Left ventricle myocardium inferior (tissue), 1 donor: ENCODE measurements at regions not wholly inside any gene's neighbourhood (a gene's known extent, or its start where the extent isn't known, plus 50 kb on each side); places are given as distances from the start of the nearest gene placed in this dataset.
"Not testable (repeated sequence)": the region's sequence is repeated elsewhere in the genome, so short reads cannot be mapped to it uniquely, and the experiment has no call there.

Experiments used
- DNase-seq: peaks from one replicate; pipeline ENCODE4 v3.0.0-alpha.2; 2020
- H3K27ac ChIP-seq: fragments of 200-600 bp; replicated peaks from 2 replicates; pipeline ENCODE4 v1.8.0; 2021
- H3K27me3 ChIP-seq: fragments of 200-600 bp; 2 replicates; pipeline ENCODE4 v1.8.0; 2021; ENCODE audit warnings: low read depth
- H3K36me3 ChIP-seq: fragments of 200-600 bp; 2 replicates; pipeline ENCODE4 v1.8.0; 2021
- H3K4me1 ChIP-seq: fragments of 200-600 bp; 2 replicates; pipeline ENCODE4 v1.8.0; 2021
- H3K4me3 ChIP-seq: fragments of 200-600 bp; 2 replicates; pipeline ENCODE4 v1.8.0; 2021; ENCODE audit warnings: mild to moderate bottlenecking, moderate library complexity
- H3K9me3 ChIP-seq: fragments of 200-600 bp; replicated peaks from 2 replicates; pipeline ENCODE4 v1.8.0; 2021
- intact Hi-C: fragments of 100-400 bp; cut with micrococcal nuclease; formaldehyde crosslinking; loops from one replicate; pipeline ENCODE4 v1.11.0; 2022
- TF ChIP-seq, protein P1 (sequence below): fragments of 200-600 bp; IDR thresholded peaks from 2 replicates; pipeline ENCODE4 v1.8.0; 2021; ENCODE audit warnings: antibody characterized with exemption, mild to moderate bottlenecking, borderline replicate concordance
- donor health status: DM: no; HTN: yes; CAD: no; lungs with severe emphysema.

DNA sequence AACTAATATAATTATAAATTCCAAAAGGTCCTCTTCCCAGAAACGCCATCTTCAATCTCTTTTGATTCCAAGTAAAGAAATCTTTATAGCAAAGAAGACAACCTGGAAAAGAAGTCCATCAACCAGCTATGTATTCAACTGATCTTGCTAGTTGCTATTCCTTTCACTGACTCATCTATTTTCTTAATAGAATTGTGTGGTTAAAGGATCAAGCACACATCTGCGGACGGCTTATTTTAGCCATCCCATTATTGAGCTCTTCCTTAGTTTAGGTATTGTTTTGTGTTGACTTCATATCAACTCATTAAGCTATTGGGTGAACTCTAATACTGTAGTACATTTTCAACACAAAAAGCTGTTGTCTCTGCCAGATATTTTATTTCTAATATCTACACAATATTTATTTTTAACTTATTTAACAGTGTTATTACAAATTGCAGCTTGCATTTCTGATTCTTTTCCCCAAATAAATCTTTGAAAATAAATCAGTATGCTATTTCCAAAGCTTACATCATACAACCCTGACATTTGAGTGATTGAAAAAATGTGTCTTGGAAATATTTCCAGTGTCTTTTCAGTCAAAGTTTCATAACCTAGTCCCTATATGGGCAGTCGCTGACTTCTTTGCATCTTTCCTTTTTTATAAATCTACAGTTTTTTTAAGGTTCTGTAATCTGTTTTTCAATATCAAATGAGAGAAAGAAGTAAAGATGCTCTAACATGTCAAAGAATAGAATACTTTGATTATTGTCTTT, 158.8 kb upstream of the SPRY2 start:
- DNase-seq: no peak
- TF ChIP-seq, protein P1, sequence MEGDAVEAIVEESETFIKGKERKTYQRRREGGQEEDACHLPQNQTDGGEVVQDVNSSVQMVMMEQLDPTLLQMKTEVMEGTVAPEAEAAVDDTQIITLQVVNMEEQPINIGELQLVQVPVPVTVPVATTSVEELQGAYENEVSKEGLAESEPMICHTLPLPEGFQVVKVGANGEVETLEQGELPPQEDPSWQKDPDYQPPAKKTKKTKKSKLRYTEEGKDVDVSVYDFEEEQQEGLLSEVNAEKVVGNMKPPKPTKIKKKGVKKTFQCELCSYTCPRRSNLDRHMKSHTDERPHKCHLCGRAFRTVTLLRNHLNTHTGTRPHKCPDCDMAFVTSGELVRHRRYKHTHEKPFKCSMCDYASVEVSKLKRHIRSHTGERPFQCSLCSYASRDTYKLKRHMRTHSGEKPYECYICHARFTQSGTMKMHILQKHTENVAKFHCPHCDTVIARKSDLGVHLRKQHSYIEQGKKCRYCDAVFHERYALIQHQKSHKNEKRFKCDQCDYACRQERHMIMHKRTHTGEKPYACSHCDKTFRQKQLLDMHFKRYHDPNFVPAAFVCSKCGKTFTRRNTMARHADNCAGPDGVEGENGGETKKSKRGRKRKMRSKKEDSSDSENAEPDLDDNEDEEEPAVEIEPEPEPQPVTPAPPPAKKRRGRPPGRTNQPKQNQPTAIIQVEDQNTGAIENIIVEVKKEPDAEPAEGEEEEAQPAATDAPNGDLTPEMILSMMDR: no peak
- Histone ChIP-seq H3K4me1 (peaks cover 9% of the 10 kb centered on the region), H3K36me3 (no peaks in the 10 kb centered on the region), H3K4me3 (no peak overlapping the region), H3K9me3 (peaks cover 3% of the 10 kb centered on the region), H3K27me3 (no peaks in the 10 kb centered on the region), H3K27ac (peak overlapping the region; percentile 58)
- intact Hi-C loops: no loop called here

DNA sequence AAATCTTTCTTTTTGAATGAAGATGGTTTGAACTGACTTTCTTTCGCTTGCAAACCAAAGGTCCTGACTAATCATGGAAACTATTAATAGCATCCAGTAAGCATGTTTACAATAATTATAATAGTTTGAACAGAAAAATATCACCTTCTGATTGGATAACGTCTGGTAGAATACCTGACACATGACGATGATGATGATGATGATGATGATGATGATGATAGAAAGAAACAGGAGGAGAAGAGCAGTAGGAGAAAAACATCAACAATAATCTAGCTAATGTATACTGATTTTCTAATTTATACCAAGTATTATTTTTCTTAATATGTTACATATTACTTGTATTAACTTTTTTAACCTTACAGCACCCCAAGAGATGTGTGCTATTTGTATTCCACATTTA, 157.5 kb upstream of the SPRY2 start:
- H3K27me3 ChIP-seq: no peaks in the 10 kb centered on the region
- no peak overlapping the region for H3K4me3 ChIP-seq
- no peak overlapping the region for H3K27ac ChIP-seq
- intact Hi-C loops: no loop called here
- peaks cover 9% of the 10 kb centered on the region for H3K4me1 ChIP-seq
- H3K9me3 ChIP-seq: no peaks in the 10 kb centered on the region
- no peaks in the 10 kb centered on the region for H3K36me3 ChIP-seq
- DNase-seq: no peak
- TF ChIP-seq, protein P1: no peak

DNA sequence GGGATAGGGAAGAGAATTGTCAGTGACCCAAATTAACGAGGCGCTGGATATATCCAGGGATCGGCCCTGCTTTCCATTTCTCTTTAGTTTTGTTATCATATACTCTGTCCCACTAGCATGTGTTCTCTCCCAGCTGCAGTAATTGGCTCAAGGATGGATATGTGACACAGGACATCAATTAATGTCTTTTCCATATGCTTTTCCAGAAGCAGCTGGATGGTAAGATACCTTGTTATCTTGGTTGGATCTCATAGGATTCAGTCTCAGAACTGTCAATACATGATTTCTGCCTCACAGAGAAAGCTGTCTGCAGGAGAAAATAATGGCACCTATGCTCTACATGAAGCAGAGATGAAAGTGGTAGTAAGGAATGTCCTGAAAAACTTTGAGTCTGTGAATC, 157.1 kb upstream of the SPRY2 start:
- TF ChIP-seq, protein P1: no peak
- intact Hi-C loops: no loop called here
- DNase-seq: no peak
- Histone ChIP-seq H3K27ac (no peak overlapping the region), H3K4me3 (no peak overlapping the region), H3K9me3 (no peaks in the 10 kb centered on the region), H3K36me3 (no peaks in the 10 kb centered on the region), H3K4me1 (peaks cover 9% of the 10 kb centered on the region), H3K27me3 (no peaks in the 10 kb centered on the region)

DNA sequence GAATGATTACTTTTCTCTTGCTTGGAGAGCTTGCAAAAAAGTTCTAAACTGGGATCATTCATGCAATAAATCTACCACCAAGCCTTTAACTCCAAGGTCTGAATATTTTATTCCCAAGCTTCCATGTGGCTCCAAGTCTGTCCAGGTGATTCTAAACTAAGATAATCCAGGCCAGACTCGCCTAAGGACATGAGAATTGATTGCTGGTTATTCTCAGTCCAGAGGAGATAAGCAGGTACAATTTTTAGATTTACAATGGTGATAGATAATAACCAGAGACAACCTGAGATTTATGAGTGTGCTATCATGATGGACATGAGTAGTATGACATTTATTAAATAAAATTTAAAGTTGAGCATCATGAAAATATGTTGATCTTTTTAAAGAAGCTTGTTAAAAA, 156.5 kb upstream of the SPRY2 start:
- H3K4me1 ChIP-seq: peaks cover 9% of the 10 kb centered on the region
- intact Hi-C loops: no loop called here
- H3K9me3 ChIP-seq: no peaks in the 10 kb centered on the region
- H3K4me3 ChIP-seq: no peak overlapping the region
- DNase-seq: no peak
- no peaks in the 10 kb centered on the region for H3K36me3 ChIP-seq
- TF ChIP-seq, protein P1: no peak
- peak overlapping the region; percentile 6 for H3K27ac ChIP-seq
- no peaks in the 10 kb centered on the region for H3K27me3 ChIP-seq

DNA sequence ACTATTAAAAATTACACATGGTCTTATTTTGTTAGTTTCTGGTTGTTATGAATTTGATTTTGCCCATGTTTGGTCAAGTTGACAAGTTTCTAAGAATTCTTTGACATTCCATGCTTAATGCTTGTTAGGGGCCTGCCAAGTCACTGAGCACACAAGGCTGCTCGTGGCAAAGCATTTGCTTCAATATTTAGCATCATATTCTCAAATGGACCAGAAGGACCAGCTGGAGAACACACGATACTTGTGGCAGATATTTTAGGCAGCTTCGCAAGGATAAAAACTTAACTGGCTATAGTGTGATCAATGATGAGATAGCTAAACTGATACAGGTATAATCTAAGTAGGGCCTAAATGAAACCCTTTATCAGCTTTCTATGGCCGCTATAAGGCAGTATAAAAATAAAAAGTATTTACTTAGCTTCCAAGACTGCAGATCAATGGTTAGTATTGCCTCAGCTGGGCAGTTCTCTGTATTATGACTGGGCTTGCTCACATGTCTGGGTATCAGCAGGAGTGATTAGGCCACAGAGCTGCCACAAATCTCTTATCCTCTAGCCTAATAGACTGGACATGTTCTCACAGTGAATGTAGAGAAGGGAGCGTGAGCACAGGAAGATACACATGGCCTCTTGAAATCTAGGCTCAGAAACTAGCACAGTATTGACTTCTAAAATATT, 155.9 kb upstream of the SPRY2 start:
- TF ChIP-seq, protein P1: no peak
- Histone ChIP-seq H3K27ac (peak overlapping the region; percentile 6), H3K27me3 (no peaks in the 10 kb centered on the region), H3K4me3 (no peak overlapping the region), H3K9me3 (no peaks in the 10 kb centered on the region), H3K4me1 (peaks cover 9% of the 10 kb centered on the region), H3K36me3 (no peaks in the 10 kb centered on the region)
- DNase-seq: no peak
- intact Hi-C loops: no loop called here

DNA sequence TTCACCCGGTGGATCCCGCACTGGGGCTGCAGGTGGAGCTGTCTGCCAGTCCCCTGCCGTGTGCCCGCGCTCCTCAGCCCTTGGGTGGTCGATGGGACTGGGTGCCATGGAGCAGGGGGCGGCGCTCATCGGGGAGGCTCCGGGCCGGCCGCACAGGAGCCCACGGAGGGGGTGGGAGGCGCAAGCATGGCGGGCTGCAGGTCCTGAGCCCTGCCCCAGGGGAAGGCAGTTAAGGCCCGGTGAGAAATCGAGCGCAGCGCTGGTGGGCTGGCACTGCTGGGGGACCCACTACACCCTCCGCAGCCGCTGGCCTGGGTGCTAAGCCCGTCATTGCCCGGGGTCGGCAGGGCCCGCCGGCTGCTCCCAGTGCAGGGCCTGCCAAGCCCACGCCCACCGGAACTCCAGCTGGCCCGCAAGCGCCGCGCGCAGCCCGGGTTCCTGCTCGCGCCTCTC, 149.6 kb upstream of the SPRY2 start:
- DNase-seq, H3K27me3 ChIP-seq, H3K36me3 ChIP-seq, intact Hi-C loops, H3K9me3 ChIP-seq, H3K27ac ChIP-seq, H3K4me1 ChIP-seq, H3K4me3 ChIP-seq: not testable (repeated sequence)
